LNCaP clone FGC (cell line): ENCODE measurements at regions not wholly inside any gene's neighbourhood (a gene's known extent, or its start where the extent isn't known, plus 50 kb on each side); places are given as distances from the start of the nearest gene placed in this dataset.

Experiments
- DNase-seq: peaks from one replicate; pipeline ENCODE4 v3.0.0-alpha.2; 2011; ENCODE audit warnings: low read depth
- H3K4me3 ChIP-seq: 2 replicates; pipeline ENCODE4 v1.5.1; 2011; ENCODE audit warnings: mild to moderate bottlenecking, low read depth, low read length, control low read depth
- CTCF ChIP-seq: IDR thresholded peaks from 2 replicates; pipeline ENCODE4 v1.5.1; 2012; ENCODE audit warnings: mild to moderate bottlenecking; ENCODE audit not compliant: control insufficient read depth, insufficient read depth; ENCODE audit errors: extremely low read depth

- no peak for DNase-seq
- no peak for TF ChIP-seq CTCF
- no peak overlapping the region for H3K4me3 ChIP-seq
Measured at GRCh38 chr16:85357323-85357722, 245.1 kb upstream of the CIBAR2 start.

GRCh38 chr16:85357924-85358505 lies 245.7 kb upstream of the CIBAR2 start:
- no peak for DNase-seq
- TF ChIP-seq CTCF, result no peak

GRCh38 chr16:85358704-85359146 lies 246.5 kb upstream of the CIBAR2 start:
- no peak for TF ChIP-seq CTCF
- H3K4me3 ChIP-seq, result no peak overlapping the region
- DNase-seq, result no peak

More at GRCh38 chr16:85357924-85358505, 245.7 kb upstream of the CIBAR2 start:
- H3K4me3 ChIP-seq, result no peak overlapping the region

- TF ChIP-seq CTCF, result no peak
- no peak overlapping the region for H3K4me3 ChIP-seq
- DNase-seq, result no peak
Measured at GRCh38 chr16:85359147-85359822, 247.0 kb upstream of the CIBAR2 start.

GRCh38 chr16:85360323-85361277 lies 248.3 kb upstream of the CIBAR2 start:
- no peak for DNase-seq
- no peak overlapping the region for H3K4me3 ChIP-seq
- no peak for TF ChIP-seq CTCF

- H3K4me3 ChIP-seq, result no peak overlapping the region
- DNase-seq, result no peak
- TF ChIP-seq CTCF, result no peak
Measured at GRCh38 chr16:85361441-85362118, 249.3 kb upstream of the CIBAR2 start.
